ENCODE measurements at regions not wholly inside any gene's neighbourhood (a gene's known extent, or its start where the extent isn't known, plus 50 kb on each side); places are given as distances from the start of the nearest gene placed in this dataset.

DNA sequence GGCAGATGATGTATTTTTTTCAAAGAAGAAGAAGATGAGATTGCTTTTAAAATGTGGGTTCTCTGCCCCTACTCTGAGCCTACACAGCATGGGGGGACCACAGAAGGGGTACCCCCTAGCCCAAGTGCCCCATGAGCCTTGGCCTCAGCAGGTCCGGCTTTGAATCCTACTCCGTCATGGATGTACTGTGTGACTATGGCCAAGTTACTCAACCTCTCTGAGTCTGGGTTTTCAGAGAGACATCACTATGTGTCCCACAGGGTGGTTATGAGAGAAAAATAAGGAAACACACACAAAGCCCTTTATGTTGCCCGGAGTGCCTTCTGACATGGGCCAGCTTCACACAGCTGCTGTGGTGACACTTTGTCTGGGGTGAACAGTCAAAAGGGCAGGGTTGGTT, 92.0 kb downstream of the KCTD15 start:
- DNase-seq, result no peak
- H3K4me1 Mint-ChIP-seq, result peaks cover 2% of the 10 kb centered on the region
- no CpG with 5 or more reads among the region's 3 CpGs for WGBS (ENCODE audit: insufficient coverage)
- Histone ChIP-seq H3K36me3 (replicated peaks in 1 of 2; ENCODE audit: control insufficient read depth in 1 of 2, insufficient read depth in 2 of 2, low read length in 2 of 2) (no peaks in the 10 kb centered on the region), H3K9ac (ENCODE audit: insufficient read depth, low read length, poor library complexity, severe bottlenecking) (no peak overlapping the region), H2AFZ (ENCODE audit: insufficient read depth, low read depth, low read length, poor library complexity, severe bottlenecking) (no peak overlapping the region), H3K4me2 (replicated peaks; ENCODE audit: extremely low read depth, low read length, poor library complexity, severe bottlenecking) (no peak overlapping the region), H3K27me3 (ENCODE audit: control insufficient read depth in 2 of 2, insufficient read depth in 2 of 2, low read length in 2 of 2) (peaks cover 0 to 8% of the 10 kb centered on the region in 2 donors), H3K9me3 (replicated peaks in 1 of 2; ENCODE audit: control insufficient read depth in 1 of 2, insufficient read depth in 1 of 2, low read length in 2 of 2) (no peaks in the 10 kb centered on the region), H3K27ac (ENCODE audit: low read depth in 1 of 2, low read length in 2 of 2) (no peak overlapping the region), H4K20me1 (ENCODE audit: insufficient read depth, low read length) (no peaks in the 10 kb centered on the region), H3K4me1 (ENCODE audit: control insufficient read depth in 1 of 2, insufficient read depth in 2 of 2, low read length in 2 of 2) (no peaks in the 10 kb centered on the region), H3K4me3 (replicated peaks in 1 of 3; ENCODE audit: low read depth in 2 of 3, low read length in 3 of 3) (no peak overlapping the region), H3K79me2 (ENCODE audit: insufficient read depth, low read length) (no peaks in the 10 kb centered on the region)
- H3K9me3 Mint-ChIP-seq, result peaks cover 0 to 4% (median 0%) of the 10 kb centered on the region in 7 donors
- peaks cover 14 to 17% (median 16%) of the 10 kb centered on the region in 3 donors for H3K27me3 Mint-ChIP-seq (ENCODE audit: low read depth in 3 of 3)
- H3K36me3 Mint-ChIP-seq, result no peaks in the 10 kb centered on the region
- TF ChIP-seq CTCF (IDR thresholded peaks at IDR 0.05), result no peak
- intact Hi-C loops (cut with micrococcal nuclease), result no loop called here
- H3K27ac Mint-ChIP-seq, result no peak overlapping the region
- no peak overlapping the region for H3K4me3 Mint-ChIP-seq

DNA sequence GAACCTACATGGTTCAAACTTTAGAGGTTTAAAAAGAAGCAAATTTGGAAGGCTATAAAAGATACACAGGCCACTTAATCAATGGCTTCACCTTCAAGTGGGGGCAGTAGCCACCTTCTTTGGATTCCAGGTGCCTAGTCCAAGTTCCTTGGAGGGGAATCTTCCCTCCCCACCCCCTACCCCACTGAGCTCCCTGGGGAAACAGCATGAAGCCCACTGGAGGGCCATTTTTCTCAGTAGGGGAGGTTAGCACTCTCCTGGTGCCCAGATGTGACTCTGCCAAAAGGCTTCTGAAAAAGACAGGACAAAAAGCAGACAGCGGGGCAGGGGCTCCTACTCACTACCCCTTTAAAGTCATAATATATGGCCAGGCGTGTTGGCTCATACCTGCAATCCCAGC, 93.9 kb downstream of the KCTD15 start:
- H3K4me3 ChIP-seq (replicated peaks in 1 of 3; ENCODE audit: low read depth in 2 of 3, low read length in 3 of 3), result no peak overlapping the region
- 80% methylated on average over 1 of the region's 2 CpGs for WGBS (ENCODE audit: insufficient coverage)
- no peak overlapping the region for H3K27ac ChIP-seq (ENCODE audit: low read depth in 1 of 2, low read length in 2 of 2)
- no peak overlapping the region for H3K4me2 ChIP-seq (replicated peaks; ENCODE audit: extremely low read depth, low read length, poor library complexity, severe bottlenecking)
- no peaks in the 10 kb centered on the region for H3K9me3 ChIP-seq (replicated peaks in 1 of 2; ENCODE audit: control insufficient read depth in 1 of 2, insufficient read depth in 1 of 2, low read length in 2 of 2)
- H3K9me3 Mint-ChIP-seq, result peaks cover 0 to 4% (median 0%) of the 10 kb centered on the region in 7 donors
- no peaks in the 10 kb centered on the region for H3K27me3 ChIP-seq (ENCODE audit: control insufficient read depth in 2 of 2, insufficient read depth in 2 of 2, low read length in 2 of 2)
- intact Hi-C loops (cut with micrococcal nuclease), result no loop called here
- H3K4me1 ChIP-seq (ENCODE audit: control insufficient read depth in 1 of 2, insufficient read depth in 2 of 2, low read length in 2 of 2), result no peaks in the 10 kb centered on the region
- DNase-seq, result no peak
- H4K20me1 ChIP-seq (ENCODE audit: insufficient read depth, low read length), result no peaks in the 10 kb centered on the region
- no peak overlapping the region for H2AFZ ChIP-seq (ENCODE audit: insufficient read depth, low read depth, low read length, poor library complexity, severe bottlenecking)
- H3K4me1 Mint-ChIP-seq, result no peaks in the 10 kb centered on the region
- no peaks in the 10 kb centered on the region for H3K36me3 Mint-ChIP-seq
- no peaks in the 10 kb centered on the region for H3K79me2 ChIP-seq (ENCODE audit: insufficient read depth, low read length)
- no peaks in the 10 kb centered on the region for H3K36me3 ChIP-seq (replicated peaks in 1 of 2; ENCODE audit: control insufficient read depth in 1 of 2, insufficient read depth in 2 of 2, low read length in 2 of 2)
- H3K27ac Mint-ChIP-seq, result no peak overlapping the region
- TF ChIP-seq CTCF (IDR thresholded peaks at IDR 0.05), result no peak
- no peak overlapping the region for H3K4me3 Mint-ChIP-seq
- H3K9ac ChIP-seq (ENCODE audit: insufficient read depth, low read length, poor library complexity, severe bottlenecking), result no peak overlapping the region
- peaks cover 3 to 9% (median 4%) of the 10 kb centered on the region in 3 donors for H3K27me3 Mint-ChIP-seq (ENCODE audit: low read depth in 3 of 3)
